IMR-90 (cell line): ENCODE measurements at regions not wholly inside any gene's neighbourhood (a gene's known extent, or its start where the extent isn't known, plus 50 kb on each side); places are given as distances from the start of the nearest gene placed in this dataset.

ENCODE experiments used
- ATAC-seq: fragments of 200-7000 bp; cut with Tn5 transposase; 2 replicates; pipeline ENCODE4 v1.9.1; 2020; ENCODE audit warnings: low read depth, mild to moderate bottlenecking, moderate library complexity
- BruUV-seq: library from RNA; stranded (reverse); fragments of 400-500 nt; replicated peaks from 2 replicates; lab custom pipeline; 2021; lab: Mats Ljungman, UMichigan
- CTCF ChIA-PET: fragments of 300-600 bp; formaldehyde crosslinking; extraction: SDS; loops from one replicate; lab custom pipeline; 2021; ENCODE audit warnings: antibody characterized with exemption; lab: Yijun Ruan, JAX
- POLR2A ChIA-PET: fragments of 300-600 bp; sonication (Branson Sonifier 250); formaldehyde crosslinking; loops from one replicate; lab custom pipeline; 2022; ENCODE audit warnings: antibody characterized with exemption; ENCODE audit not compliant: unreplicated experiment; lab: Charles Lee
- DNase-seq: peaks from one replicate; pipeline ENCODE4 v3.0.0; 2013
- H2AFZ ChIP-seq: replicated peaks from 2 replicates; pipeline ENCODE3; 2013; ENCODE audit warnings: low read length, mild to moderate bottlenecking; ENCODE audit not compliant: poor library complexity
- H2AK5ac ChIP-seq: 2 replicates; pipeline ENCODE4 v1.6.1; 2013; ENCODE audit warnings: low read depth, low read length, inconsistent platforms
- H2AK9ac ChIP-seq: replicated peaks from 2 replicates; pipeline ENCODE3; 2013; ENCODE audit warnings: mild to moderate bottlenecking, low read depth, low read length, moderate library complexity; ENCODE audit not compliant: poor library complexity
- H2BK120ac ChIP-seq: 2 replicates; pipeline ENCODE4 v1.6.1; 2013; ENCODE audit warnings: low read depth, low read length, inconsistent platforms
- H2BK15ac ChIP-seq: 3 replicates; pipeline ENCODE4 v1.6.1; 2013; ENCODE audit warnings: low read depth, low read length, inconsistent platforms
- H2BK20ac ChIP-seq: 2 replicates; pipeline ENCODE4 v1.6.1; 2013; ENCODE audit warnings: low read depth, mild to moderate bottlenecking, inconsistent platforms, low read length, moderate library complexity
- H2BK5ac ChIP-seq: 2 replicates; pipeline ENCODE4 v1.6.1; 2013; ENCODE audit warnings: mild to moderate bottlenecking, low read depth, low read length, inconsistent platforms; ENCODE audit not compliant: poor library complexity, severe bottlenecking
- H3K14ac ChIP-seq: replicated peaks from 2 replicates; pipeline ENCODE4 v1.6.1; 2013; ENCODE audit warnings: low read depth, low read length, inconsistent platforms
- H3K18ac ChIP-seq: 2 replicates; pipeline ENCODE4 v1.6.1; 2013; ENCODE audit warnings: low read depth, low read length, control low read depth
- H3K23ac ChIP-seq: 2 replicates; pipeline ENCODE4 v1.6.1; 2013; ENCODE audit warnings: low read depth, low read length, inconsistent platforms
- H3K27ac ChIP-seq: 2 replicates; pipeline ENCODE4 v1.5.1; 2013; ENCODE audit warnings: mild to moderate bottlenecking, control low read depth, low read length; ENCODE audit not compliant: insufficient read depth
- H3K27me3 ChIP-seq: 2 replicates; pipeline ENCODE4 v1.6.1; 2013; ENCODE audit warnings: low read length; ENCODE audit not compliant: control insufficient read depth, insufficient read depth
- H3K36me3 ChIP-seq: 2 replicates; pipeline ENCODE4 v1.6.1; 2013; ENCODE audit warnings: low read length, mixed read lengths; ENCODE audit not compliant: control insufficient read depth, insufficient read depth
- H3K4ac ChIP-seq: 2 replicates; pipeline ENCODE4 v1.6.1; 2013; ENCODE audit warnings: low read depth, low read length, inconsistent platforms
- H3K4me1 ChIP-seq: 2 replicates; pipeline ENCODE4 v1.6.1; 2013; ENCODE audit warnings: low read length, mixed read lengths; ENCODE audit not compliant: control insufficient read depth, insufficient read depth
- H3K4me2 ChIP-seq: 2 replicates; pipeline ENCODE4 v1.6.1; 2013; ENCODE audit warnings: low read depth, mild to moderate bottlenecking, control low read depth, low read length, moderate library complexity
- H3K4me3 ChIP-seq: 2 replicates; pipeline ENCODE4 v1.5.1; 2013; ENCODE audit warnings: low read depth, mild to moderate bottlenecking, control low read depth, low read length, moderate library complexity; ENCODE audit not compliant: insufficient read depth
- H3K56ac ChIP-seq: 2 replicates; pipeline ENCODE4 v1.6.1; 2013; ENCODE audit warnings: low read length, inconsistent platforms; ENCODE audit not compliant: insufficient read depth; ENCODE audit errors: extremely low read depth
- H3K79me1 ChIP-seq, 2 experiments: 2 replicates each; pipeline ENCODE4 v1.6.1; 2013; ENCODE audit warnings: low read length in 2 of 2, inconsistent platforms in 1 of 2, low read depth in 1 of 2
- H3K9ac ChIP-seq: 2 replicates; pipeline ENCODE4 v1.6.1; 2013; ENCODE audit warnings: low read depth, low read length, control low read depth
- H3K9me1 ChIP-seq: 2 replicates; pipeline ENCODE4 v1.6.1; 2013; ENCODE audit warnings: low read length, inconsistent platforms; ENCODE audit not compliant: insufficient read depth
- H3K9me3 ChIP-seq: 2 replicates; pipeline ENCODE4 v1.6.1; 2013; ENCODE audit warnings: low read length; ENCODE audit not compliant: control insufficient read depth, insufficient read depth
- H4K20me1 ChIP-seq: 2 replicates; pipeline ENCODE4 v1.6.1; 2013; ENCODE audit warnings: low read length, inconsistent platforms; ENCODE audit not compliant: insufficient read depth
- H4K5ac ChIP-seq: 2 replicates; pipeline ENCODE4 v1.6.1; 2013; ENCODE audit warnings: mild to moderate bottlenecking, low read depth, low read length, control low read depth
- H4K8ac ChIP-seq, 2 experiments: 2 replicates each; pipeline ENCODE4 v1.6.1; 2013; ENCODE audit warnings: low read depth in 2 of 2, low read length in 2 of 2, control low read depth in 1 of 2, inconsistent platforms in 1 of 2
- H4K91ac ChIP-seq: 2 replicates; pipeline ENCODE4 v1.6.1; 2013; ENCODE audit warnings: low read depth, low read length, inconsistent platforms; ENCODE audit not compliant: insufficient read depth
- MAFK ChIP-seq: IDR thresholded peaks from 2 replicates; pipeline ENCODE4 v1.6.1; 2012; ENCODE audit warnings: low read depth, low read length, improper control_type of control experiment
- NFE2L2 ChIP-seq: fragments of 150-350 bp; IDR thresholded peaks from 2 replicates; pipeline ENCODE4 v1.6.1; 2016; ENCODE audit warnings: low read depth, mild to moderate bottlenecking, low read length
- WGBS, 2 experiments: methylation state at CpG; one replicate each; pipeline versions ENCODE4 v1.1.5 to v1.1.7; 2013; ENCODE audit warnings: missing lambda C conversion rate in 2 of 2; ENCODE audit not compliant: insufficient read length in 1 of 2; ENCODE audit errors: extremely low coverage in 2 of 2; 5-methylcytosine and 5-hydroxymethylcytosine counted together
- dilution Hi-C: fragments of 300-500 bp; cut with HindIII; formaldehyde crosslinking; loops from one replicate; pipeline ENCODE4 v1.14.3; 2018; ENCODE audit warnings: low sequenced_read_pairs; ENCODE audit not compliant: unreplicated experiment
- in situ Hi-C: fragments of 300-500 bp; cut with MboI; formaldehyde crosslinking; loops from 3 replicates; pipeline ENCODE4 v1.14.3; 2019; ENCODE audit warnings: low sequenced_read_pairs, inconsistent platforms, mixed read lengths
- intact Hi-C: fragments of 100-400 bp; cut with micrococcal nuclease; formaldehyde crosslinking; loops from 2 replicates; pipeline ENCODE4 v1.10.0; 2022

- no peak overlapping the region for H2AK5ac ChIP-seq
- no peak overlapping the region for H3K18ac ChIP-seq
- no peaks in the 10 kb centered on the region for H3K9me1 ChIP-seq
- no peak overlapping the region for H4K5ac ChIP-seq
- H3K79me1 ChIP-seq, result no peaks in the 10 kb centered on the region
- H3K4me2 ChIP-seq, result no peak overlapping the region
- no peak for TF ChIP-seq MAFK
- no peak for TF ChIP-seq NFE2L2
- in situ Hi-C loops (no loop called here), dilution Hi-C loops (no loop called here), intact Hi-C loops (no loop called here)
- ATAC-seq (no peak), DNase-seq (no peak)
- no peak overlapping the region for H2BK120ac ChIP-seq
- no peak overlapping the region for H3K23ac ChIP-seq
- H2AFZ ChIP-seq, result no peak overlapping the region
- H3K4ac ChIP-seq, result no peak overlapping the region
- no peaks in the 10 kb centered on the region for H4K20me1 ChIP-seq
- ChIA-PET POLR2A (interaction anchor here (0.5 kb wide), 1 partner anchor 1209 kb away, joined by 8 read pairs; no protein-coding TSS in a partner anchor), CTCF (no interaction called here)
- H3K14ac ChIP-seq, result no peak overlapping the region
- no peaks in the 10 kb centered on the region for H3K9me3 ChIP-seq
- no peaks in the 10 kb centered on the region for H3K36me3 ChIP-seq
- no peak overlapping the region for H2BK15ac ChIP-seq
- H2BK20ac ChIP-seq, result no peak overlapping the region
- H2BK5ac ChIP-seq, result no peak overlapping the region
- H3K27me3 ChIP-seq, result peaks cover 8% of the 10 kb centered on the region
- no peak overlapping the region for H3K56ac ChIP-seq
- H2AK9ac ChIP-seq, result no peak overlapping the region
- H4K8ac ChIP-seq, result no peak overlapping the region
- no TSS peak for BruUV-seq
- H3K4me3 ChIP-seq, result no peak overlapping the region
- H3K27ac ChIP-seq, result no peak overlapping the region
- H4K91ac ChIP-seq, result no peak overlapping the region
- 100% methylated on average over 1 of the region's 7 CpGs; no CpG with 5 or more reads in 1 of the 2 experiments for WGBS, 2 experiments
- H3K4me1 ChIP-seq, result no peaks in the 10 kb centered on the region
- H3K9ac ChIP-seq, result no peak overlapping the region
Observed at GRCh38 chr2:72004201-72004915, 143.3 kb downstream of the CYP26B1 start.
